Inflammatory macrophage treated with lipopolysaccharide for 1 hour (primary cell): ENCODE measurements at regions not wholly inside any gene's neighbourhood (a gene's known extent, or its start where the extent isn't known, plus 50 kb on each side); places are given as distances from the start of the nearest gene placed in this dataset.

Source experiments
- DNase-seq, 2 donors: peaks; one replicate each; pipeline ENCODE4 v3.0.0-alpha.2; 2020 to 2022

DNA sequence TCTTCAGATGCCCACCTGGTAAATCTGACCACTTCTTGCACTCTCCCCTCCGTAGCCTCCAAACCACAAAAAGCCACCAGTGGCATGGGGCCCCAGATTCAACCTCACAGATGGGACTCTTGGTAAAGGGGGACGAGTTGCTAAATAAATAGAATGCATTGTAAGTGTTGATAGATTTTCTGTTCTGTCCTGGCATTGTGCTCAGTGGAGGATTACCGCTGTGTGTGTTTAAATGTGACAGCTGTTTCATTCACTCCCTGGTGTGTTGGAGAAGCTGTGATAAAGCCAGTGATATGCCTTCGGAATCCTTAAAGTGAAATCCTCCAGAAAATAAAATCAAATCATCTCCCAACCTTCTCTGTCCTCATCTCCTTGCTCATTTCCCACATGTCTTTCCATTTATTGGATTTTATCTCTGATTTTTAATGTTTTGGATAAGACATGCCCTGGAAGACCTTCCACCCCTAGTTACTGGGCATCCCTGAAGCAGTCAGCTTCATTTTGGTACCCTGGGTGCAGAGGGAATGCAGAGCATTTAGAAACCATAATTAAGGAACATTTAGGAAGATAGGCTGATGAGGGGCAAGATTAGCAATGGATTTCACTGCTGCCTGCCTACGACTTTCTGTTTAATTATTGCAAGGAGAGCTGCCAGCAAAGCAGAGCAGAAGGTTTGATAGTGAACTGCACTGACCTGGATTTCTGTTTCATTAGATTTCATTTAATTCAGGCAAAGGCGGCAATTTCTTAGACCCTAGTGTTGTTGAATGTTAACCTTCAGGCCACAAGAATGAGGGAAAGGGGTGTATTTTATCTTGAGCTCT, 460.9 kb upstream of the KIRREL3 start:
- DNase-seq: no peak

- no peak for DNase-seq
These were observed 458.0 kb upstream of the KIRREL3 start for GRCh38 chr11:127458561-127458960.

DNA sequence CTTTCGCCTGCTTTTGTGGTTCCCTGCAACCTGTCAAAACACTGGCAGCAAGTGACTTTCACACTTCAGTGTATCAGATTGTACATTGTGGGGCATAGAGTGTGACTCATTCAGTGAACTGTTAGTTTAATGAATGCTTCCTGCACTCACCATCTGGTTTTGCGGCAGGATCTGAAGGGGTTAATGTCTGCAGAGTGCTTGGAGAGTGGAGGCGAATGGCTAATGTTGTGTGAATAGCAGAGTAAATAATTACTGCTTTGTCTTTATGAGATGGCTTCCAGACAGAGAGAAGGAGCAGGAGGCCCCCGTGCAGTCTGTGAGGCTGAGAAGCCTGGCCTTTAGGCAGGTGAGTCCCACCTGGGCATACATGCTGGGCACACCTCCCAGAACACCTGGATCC, 454.3 kb upstream of the KIRREL3 start:
- DNase-seq: no peak

GRCh38 chr11:127452533-127452932, 452.0 kb upstream of the KIRREL3 start:
- DNase-seq: no peak

GRCh38 chr11:127451861-127452260, 451.3 kb upstream of the KIRREL3 start:
- no peak for DNase-seq

GRCh38 chr11:127448101-127448500, 447.5 kb upstream of the KIRREL3 start:
- no peak for DNase-seq

- no peak for DNase-seq
These were observed 444.9 kb upstream of the KIRREL3 start for GRCh38 chr11:127445476-127445875.

GRCh38 chr11:127443297-127443696, 442.7 kb upstream of the KIRREL3 start:
- DNase-seq: no peak

DNA sequence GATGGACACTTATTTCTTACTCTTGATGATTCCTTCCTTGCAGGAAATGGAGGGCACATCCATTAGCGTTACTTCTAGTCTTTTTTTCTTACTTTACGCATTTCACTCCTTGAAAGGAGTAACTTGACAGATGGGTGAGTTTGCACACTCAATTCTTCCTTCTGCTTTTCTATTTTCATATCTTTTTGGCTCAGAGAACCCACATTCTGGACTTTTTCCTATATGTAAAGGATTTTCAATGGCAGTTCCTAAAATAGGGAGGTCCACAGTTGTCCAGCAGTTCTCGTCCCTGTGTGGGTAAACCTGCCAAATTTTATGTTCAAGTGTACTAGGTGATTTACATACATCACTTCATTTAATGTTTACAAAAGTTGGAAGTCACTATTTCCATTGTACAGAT, 440.0 kb upstream of the KIRREL3 start:
- DNase-seq: no peak

- DNase-seq: no peak
These were observed 424.7 kb upstream of the KIRREL3 start for GRCh38 chr11:127425281-127425680.

GRCh38 chr11:127424661-127425060, 424.1 kb upstream of the KIRREL3 start:
- no peak for DNase-seq

GRCh38 chr11:127420139-127420538, 419.6 kb upstream of the KIRREL3 start:
- DNase-seq: no peak

GRCh38 chr11:127412722-127413380, 412.3 kb upstream of the KIRREL3 start:
- DNase-seq: no peak

DNA sequence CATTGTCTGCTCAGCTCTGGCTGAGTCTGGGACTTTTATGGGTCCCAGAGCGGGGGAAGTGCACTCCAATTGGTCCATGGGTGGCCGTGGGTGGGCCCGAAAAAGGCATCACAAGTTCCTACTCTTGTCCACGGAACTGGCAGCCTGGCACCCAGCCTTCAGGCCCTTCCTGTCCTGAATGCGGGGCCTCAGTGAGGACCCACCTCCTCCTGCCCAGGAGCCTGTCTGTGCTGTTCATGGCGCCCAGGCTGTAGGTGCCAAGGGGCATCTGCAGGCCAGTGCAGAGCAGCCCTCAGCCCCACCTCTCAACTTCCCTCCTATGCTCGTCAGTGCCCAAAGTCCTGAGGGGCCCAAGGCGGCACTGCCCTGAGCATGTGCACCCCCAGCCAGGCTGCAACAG, 411.7 kb upstream of the KIRREL3 start:
- DNase-seq: no peak

GRCh38 chr11:127411283-127411682, 410.7 kb upstream of the KIRREL3 start:
- DNase-seq: no peak

DNA sequence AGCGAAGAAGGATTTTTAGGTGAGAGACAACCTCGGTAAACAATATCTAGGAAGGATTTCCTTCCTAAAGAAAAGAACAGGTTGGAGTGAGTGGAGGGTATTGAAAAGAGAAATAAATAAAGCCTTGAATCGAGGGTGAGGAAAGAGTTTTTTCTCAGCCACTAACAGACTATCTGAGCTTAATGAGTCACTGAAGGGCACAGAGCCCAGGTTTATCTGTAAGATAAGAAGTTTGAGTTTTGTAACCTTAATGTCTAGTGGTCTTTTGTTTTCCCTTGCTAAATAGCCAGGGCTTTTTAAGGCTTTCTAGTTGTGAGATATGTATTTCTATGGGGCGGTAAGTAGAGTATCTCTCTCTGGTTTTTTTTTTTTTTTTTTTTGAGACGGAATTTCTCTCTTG, 394.5 kb upstream of the KIRREL3 start:
- DNase-seq: no peak

GRCh38 chr11:127393460-127393997, 393.0 kb upstream of the KIRREL3 start:
- no peak for DNase-seq

GRCh38 chr11:127392575-127392974, 392.0 kb upstream of the KIRREL3 start:
- no peak for DNase-seq

GRCh38 chr11:127390465-127390864, 389.9 kb upstream of the KIRREL3 start:
- no peak for DNase-seq

DNA sequence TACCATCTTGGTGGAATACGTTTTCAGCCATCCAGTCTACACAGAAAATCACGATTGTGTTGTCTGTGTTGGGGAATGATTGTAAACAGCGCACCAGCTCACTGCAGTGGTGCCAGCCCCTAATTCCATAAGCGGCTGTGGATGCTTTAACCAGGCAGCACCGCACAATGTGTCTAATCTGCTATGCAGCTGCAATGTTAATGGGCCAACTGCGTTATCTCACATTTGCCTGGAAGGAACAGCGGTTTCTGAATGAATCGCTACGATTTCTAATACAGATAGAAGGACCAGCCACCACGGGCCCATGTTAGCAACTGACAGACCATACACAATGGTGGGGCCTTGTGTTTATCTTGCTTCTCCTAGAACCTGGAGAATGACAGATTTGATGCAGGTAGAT, 384.5 kb upstream of the KIRREL3 start:
- DNase-seq: no peak

DNA sequence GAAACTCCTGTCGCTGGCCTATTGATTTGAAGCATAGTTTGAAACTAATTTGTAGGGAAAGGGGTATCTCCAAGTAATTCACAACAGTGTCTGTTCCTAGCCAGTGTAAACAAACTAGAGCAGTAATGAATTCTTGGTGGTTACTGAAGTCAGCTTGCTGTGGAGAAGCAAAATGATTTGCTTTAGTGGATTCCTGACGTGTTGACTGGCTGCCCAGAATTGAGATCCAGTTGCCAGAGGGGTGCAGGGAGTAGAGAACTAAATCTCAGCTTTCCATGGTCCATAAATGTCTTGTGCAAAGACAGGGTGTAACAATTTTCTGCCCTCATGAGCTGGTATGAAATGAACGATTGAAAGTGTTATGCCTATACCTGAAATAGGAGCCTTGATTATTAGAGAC, 382.5 kb upstream of the KIRREL3 start:
- DNase-seq: no peak

GRCh38 chr11:127381247-127381646, 380.7 kb upstream of the KIRREL3 start:
- DNase-seq: no peak

DNA sequence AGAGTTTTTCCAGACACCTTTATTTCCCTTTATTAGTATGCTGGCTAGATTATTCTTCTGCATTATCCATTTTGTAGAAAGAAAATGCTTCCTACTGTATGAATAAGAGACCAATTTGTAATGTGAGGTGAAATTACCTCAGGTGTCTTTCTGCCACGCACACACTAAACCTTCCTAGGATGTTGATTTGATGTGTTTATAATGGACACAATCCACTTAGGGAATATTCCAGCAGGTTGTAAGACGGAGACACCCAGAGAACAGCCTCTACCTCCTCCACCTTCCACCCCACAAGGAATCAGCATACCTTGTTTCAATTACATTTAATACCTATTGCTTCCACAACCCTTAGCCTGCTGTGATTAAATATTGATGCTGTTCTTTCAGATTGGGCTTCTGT, 379.1 kb upstream of the KIRREL3 start:
- no peak for DNase-seq

- no peak for DNase-seq
These were observed 375.7 kb upstream of the KIRREL3 start for GRCh38 chr11:127376301-127376700.
